ENCODE measurements at regions not wholly inside any gene's neighbourhood (a gene's known extent, or its start where the extent isn't known, plus 50 kb on each side); places are given as distances from the start of the nearest gene placed in this dataset.

- TF ChIP-seq POLR2A (IDR thresholded peaks at IDR 0.05; ENCODE audit: low read depth, low read length) = no peak
- TF ChIP-seq IRF3 (IDR thresholded peaks at IDR 0.05) = no peak
- TF ChIP-seq LARP7 (IDR thresholded peaks at IDR 0.05) = no peak
- no peak for TF ChIP-seq CTCF (IDR thresholded peaks at IDR 0.05 in 2 of 3, conservative IDR thresholded peaks at IDR 0.05 in 1 of 3; ENCODE audit: control insufficient read depth in 2 of 3, extremely low read depth in 1 of 3, insufficient read depth in 1 of 3, low read depth in 3 of 3, low read length in 3 of 3)
- TF ChIP-seq HDAC2 (IDR thresholded peaks at IDR 0.05) = no peak
These were observed 497.2 kb downstream of the RAPGEF2 start for GRCh38 chr4:159600061-159600460.
